Tibial nerve (tissue), 4 donors: ENCODE measurements at regions not wholly inside any gene's neighbourhood (a gene's known extent, or its start where the extent isn't known, plus 50 kb on each side); places are given as distances from the start of the nearest gene placed in this dataset.

Source experiments
- DNase-seq, 2 donors: peaks; one replicate each; pipeline ENCODE4 v3.0.0-alpha.2; 2019; ENCODE audit warnings: low spot score in 2 of 2
- H3K27ac ChIP-seq, 4 donors: fragments of 200-600 bp; sonication (generic) in 3 of 4; one replicate each; pipeline ENCODE4 v1.5.1; 2017 to 2019; ENCODE audit warnings: mild to moderate bottlenecking in 1 of 4
- H3K27me3 ChIP-seq, 2 donors: fragments of 200-600 bp; sonication (generic) in 1 of 2; one replicate each; pipeline versions ENCODE4 v1.5.1 to v1.6.0; 2017 to 2019
- H3K36me3 ChIP-seq, 3 donors: fragments of 200-600 bp; sonication (generic); one replicate each; pipeline ENCODE4 v1.5.1; 2018 to 2019
- H3K4me1 ChIP-seq, 4 donors: fragments of 200-600 bp; sonication (generic) in 3 of 4; one replicate each; pipeline ENCODE4 v1.5.1; 2017 to 2019
- H3K4me3 ChIP-seq, 4 donors: fragments of 200-600 bp; sonication (generic) in 3 of 4; one replicate each; pipeline ENCODE4 v1.5.1; 2017 to 2019; ENCODE audit warnings: mild to moderate bottlenecking in 1 of 4, moderate library complexity in 1 of 4
- H3K9me3 ChIP-seq, 4 donors: fragments of 200-600 bp; sonication (generic) in 3 of 4; one replicate each; pipeline ENCODE4 v1.5.1; 2017 to 2019
- EP300 ChIP-seq, 2 donors: sonication (generic); formaldehyde crosslinking; IDR thresholded peaks; one replicate each; pipeline ENCODE4 v1.6.1; 2017; ENCODE audit warnings: antibody characterized with exemption in 2 of 2, mild to moderate bottlenecking in 1 of 2
- POLR2A ChIP-seq, 2 donors: fragments of 450-650 bp; IDR thresholded peaks; one replicate each; pipeline ENCODE4 v1.6.1; 2017; ENCODE audit warnings: antibody characterized with exemption in 2 of 2, mild to moderate bottlenecking in 2 of 2, moderate library complexity in 2 of 2
- WGBS, 2 donors: methylation state at CpG; one replicate each; pipeline ENCODE4 v1.1.5; 2018; 5-methylcytosine and 5-hydroxymethylcytosine counted together
- TF ChIP-seq, protein P1 (sequence below), 5 experiments: fragments of 200-600 bp in 3 of 5; fragments of 450-650 bp in 2 of 5; sonication (generic) in 3 of 5; IDR thresholded peaks; one replicate each; pipeline ENCODE4 v1.5.1; 2016 to 2019; ENCODE audit warnings: antibody characterized with exemption in 5 of 5, mild to moderate bottlenecking in 3 of 5, moderate library complexity in 2 of 5

DNA sequence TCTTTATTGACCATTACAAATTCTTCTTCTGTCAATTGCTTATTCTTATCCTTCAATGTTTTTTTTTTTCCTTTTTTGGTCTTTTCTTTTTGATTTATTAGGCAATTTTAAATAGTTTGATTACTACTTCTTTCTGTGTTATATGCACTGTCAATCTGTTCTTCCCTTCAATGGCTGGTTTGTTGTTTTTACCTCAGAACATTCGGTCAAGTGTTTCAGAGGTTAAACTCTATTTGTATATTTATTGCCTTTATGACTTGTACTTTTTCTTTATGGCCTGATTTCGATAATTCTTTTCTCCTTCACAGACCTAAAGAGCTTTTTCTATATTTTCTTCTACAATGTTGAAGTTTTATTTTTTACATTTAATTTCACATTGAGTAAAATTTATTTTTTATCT lies 171.5 kb upstream of the AKR1E2 start:
- H3K4me1 ChIP-seq: peaks cover 0 to 29% (median 2%) of the 10 kb centered on the region in 4 donors
- 89 to 96% methylated on average over 2 of the region's 2 CpGs for WGBS, 2 donors
- DNase-seq: no peak

DNA sequence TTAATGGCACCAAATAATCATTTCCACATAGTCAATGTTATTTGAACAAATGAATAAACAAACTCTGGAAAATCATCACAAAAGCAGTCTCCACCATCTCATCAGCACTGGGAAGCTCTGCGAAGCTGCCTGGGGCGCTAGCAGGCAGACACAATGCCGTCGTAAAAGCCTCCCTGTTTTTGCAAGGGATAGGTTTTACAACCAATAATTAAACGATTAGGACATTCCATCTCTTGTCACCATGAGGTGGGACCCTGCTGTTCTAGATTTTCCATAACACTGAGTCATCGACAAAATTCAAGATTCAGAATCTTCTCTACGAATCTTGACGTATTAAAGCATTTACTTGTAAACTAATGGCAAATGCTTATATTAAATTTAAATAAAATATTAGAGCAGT lies 172.8 kb upstream of the AKR1E2 start:
- H3K27me3 ChIP-seq: no peaks in the 10 kb centered on the region
- TF ChIP-seq POLR2A (IDR thresholded peaks at IDR 0.05): no peak
- TF ChIP-seq EP300 (IDR thresholded peaks at IDR 0.05): no peak
- TF ChIP-seq, protein P1, sequence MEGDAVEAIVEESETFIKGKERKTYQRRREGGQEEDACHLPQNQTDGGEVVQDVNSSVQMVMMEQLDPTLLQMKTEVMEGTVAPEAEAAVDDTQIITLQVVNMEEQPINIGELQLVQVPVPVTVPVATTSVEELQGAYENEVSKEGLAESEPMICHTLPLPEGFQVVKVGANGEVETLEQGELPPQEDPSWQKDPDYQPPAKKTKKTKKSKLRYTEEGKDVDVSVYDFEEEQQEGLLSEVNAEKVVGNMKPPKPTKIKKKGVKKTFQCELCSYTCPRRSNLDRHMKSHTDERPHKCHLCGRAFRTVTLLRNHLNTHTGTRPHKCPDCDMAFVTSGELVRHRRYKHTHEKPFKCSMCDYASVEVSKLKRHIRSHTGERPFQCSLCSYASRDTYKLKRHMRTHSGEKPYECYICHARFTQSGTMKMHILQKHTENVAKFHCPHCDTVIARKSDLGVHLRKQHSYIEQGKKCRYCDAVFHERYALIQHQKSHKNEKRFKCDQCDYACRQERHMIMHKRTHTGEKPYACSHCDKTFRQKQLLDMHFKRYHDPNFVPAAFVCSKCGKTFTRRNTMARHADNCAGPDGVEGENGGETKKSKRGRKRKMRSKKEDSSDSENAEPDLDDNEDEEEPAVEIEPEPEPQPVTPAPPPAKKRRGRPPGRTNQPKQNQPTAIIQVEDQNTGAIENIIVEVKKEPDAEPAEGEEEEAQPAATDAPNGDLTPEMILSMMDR (IDR thresholded peaks at IDR 0.05): no peak
- no peak for DNase-seq
- peaks cover 0 to 26% (median 2%) of the 10 kb centered on the region in 4 donors for H3K4me1 ChIP-seq
- no peaks in the 10 kb centered on the region for H3K9me3 ChIP-seq
- H3K27ac ChIP-seq: no peak overlapping the region
- no peaks in the 10 kb centered on the region for H3K36me3 ChIP-seq
- H3K4me3 ChIP-seq: no peak overlapping the region
- WGBS, 2 donors: 80 to 83% methylated on average over 8 of the region's 8 CpGs

More for the DNA sequence above, 171.5 kb upstream of the AKR1E2 start:
- no peak overlapping the region for H3K27ac ChIP-seq
- no peak overlapping the region for H3K4me3 ChIP-seq
- no peaks in the 10 kb centered on the region for H3K27me3 ChIP-seq
- no peaks in the 10 kb centered on the region for H3K36me3 ChIP-seq
- no peaks in the 10 kb centered on the region for H3K9me3 ChIP-seq
- TF ChIP-seq, protein P1 (IDR thresholded peaks at IDR 0.05): no peak
- TF ChIP-seq POLR2A (IDR thresholded peaks at IDR 0.05) (no peak), EP300 (IDR thresholded peaks at IDR 0.05) (no peak)

DNA sequence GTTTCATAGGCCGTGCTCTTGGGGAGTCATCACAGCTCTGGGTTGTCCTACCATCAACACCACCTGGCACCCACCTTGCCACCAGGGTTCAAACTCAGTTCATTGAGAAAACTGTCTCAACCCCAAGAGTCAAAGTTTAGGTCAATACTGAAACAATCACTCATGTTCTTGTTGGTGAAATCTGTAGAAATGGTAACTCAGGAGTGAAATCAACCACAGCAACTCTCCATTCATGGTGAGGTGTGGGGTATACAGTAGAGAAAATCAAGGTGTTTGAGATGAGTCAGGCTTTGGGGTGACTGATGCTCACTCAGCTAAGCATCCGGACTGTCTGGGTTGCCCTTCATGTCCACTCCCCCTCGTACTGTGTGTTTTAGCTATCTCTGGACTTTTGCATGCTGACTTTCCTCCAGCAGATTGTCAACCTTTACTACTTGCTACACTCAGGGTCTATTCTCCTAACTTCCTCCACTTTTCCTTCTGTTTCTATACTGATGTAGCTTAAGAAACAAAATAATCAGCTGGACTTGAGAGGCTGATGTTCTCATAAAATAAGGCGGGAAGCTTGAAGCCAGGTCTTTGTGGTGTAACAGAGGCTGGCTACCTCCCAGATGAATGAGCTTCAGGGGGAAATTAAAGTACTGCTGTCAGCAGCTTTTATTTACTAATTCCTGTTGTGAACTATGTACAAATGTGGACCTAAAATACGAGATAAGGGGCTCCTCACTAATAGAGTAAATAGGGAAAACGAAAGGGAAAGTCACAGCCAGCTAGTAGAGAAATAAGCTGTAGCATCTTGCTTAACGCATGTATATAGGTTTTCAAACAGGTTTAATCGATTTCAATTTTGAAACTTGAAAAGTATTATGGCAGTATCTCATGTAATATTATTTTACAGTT lies 173.6 kb upstream of the AKR1E2 start:
- Histone ChIP-seq H3K27ac (no peak overlapping the region), H3K4me1 (peaks cover 0 to 27% (median 3%) of the 10 kb centered on the region in 4 donors), H3K4me3 (no peak overlapping the region), H3K9me3 (no peaks in the 10 kb centered on the region), H3K36me3 (no peaks in the 10 kb centered on the region), H3K27me3 (no peaks in the 10 kb centered on the region)
- DNase-seq: no peak
- TF ChIP-seq, protein P1 (IDR thresholded peaks at IDR 0.05): no peak
- TF ChIP-seq EP300 (IDR thresholded peaks at IDR 0.05) (no peak), POLR2A (IDR thresholded peaks at IDR 0.05) (no peak)
- WGBS, 2 donors: 76 to 84% methylated on average over 8 of the region's 8 CpGs

DNA sequence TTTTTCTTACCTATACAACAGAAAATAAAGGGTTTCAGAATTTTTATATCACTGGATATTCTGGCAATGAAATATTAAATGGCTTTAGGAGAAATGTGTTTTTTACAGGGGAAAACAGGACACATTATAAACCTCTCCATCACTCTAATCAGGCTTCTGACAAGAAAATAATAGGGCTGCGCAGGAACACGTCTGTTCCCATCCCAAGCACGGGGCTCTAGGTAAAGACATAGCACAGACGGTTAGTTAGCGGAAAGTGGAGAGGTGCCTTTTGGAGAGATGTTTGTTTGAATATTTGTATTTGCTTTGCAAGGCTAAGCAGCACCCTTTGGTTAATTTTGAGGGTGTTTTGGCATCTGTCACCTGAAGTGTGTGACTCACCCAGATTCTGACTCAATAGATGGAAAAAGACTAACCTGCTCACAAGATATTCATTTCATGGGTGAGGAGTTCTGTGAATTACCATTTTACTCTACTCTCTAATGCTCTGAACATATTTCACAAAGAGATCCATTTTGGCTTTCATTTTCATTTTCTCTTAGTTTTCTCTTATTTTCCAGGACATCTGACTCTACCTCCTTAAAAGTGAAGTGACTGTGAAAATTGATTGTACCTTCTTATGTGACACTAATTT lies 174.5 kb upstream of the AKR1E2 start:
- TF ChIP-seq EP300 (IDR thresholded peaks at IDR 0.05) (no peak), POLR2A (IDR thresholded peaks at IDR 0.05) (no peak)
- TF ChIP-seq, protein P1 (IDR thresholded peaks at IDR 0.05): no peak
- 96% methylated on average over 5 of the region's 5 CpGs for WGBS, 2 donors
- Histone ChIP-seq H3K27ac (peak overlapping the region in 1 of 4 donors; percentile 70), H3K9me3 (no peaks in the 10 kb centered on the region), H3K27me3 (no peaks in the 10 kb centered on the region), H3K4me3 (no peak overlapping the region), H3K36me3 (no peaks in the 10 kb centered on the region), H3K4me1 (peaks cover 0 to 24% (median 5%) of the 10 kb centered on the region in 4 donors)
- no peak for DNase-seq

DNA sequence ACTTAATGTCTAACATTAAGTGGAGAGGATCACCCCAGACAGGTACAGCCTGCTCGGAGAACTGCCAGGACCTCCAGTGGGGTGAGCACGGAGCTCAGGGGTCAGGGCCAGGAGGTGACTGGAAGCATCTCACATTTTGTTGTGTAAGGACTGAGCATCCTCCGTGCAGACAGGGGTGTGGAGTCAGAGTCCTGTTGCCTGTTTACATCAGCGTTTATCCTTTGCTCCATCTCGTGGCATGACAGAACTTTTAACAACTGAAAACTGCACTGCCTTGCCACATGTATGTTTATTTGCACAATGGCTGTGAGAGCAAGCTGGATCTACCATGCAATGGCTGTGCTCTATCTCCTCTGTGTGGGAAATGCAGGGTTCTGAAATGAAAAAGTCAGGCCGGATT lies 175.4 kb upstream of the AKR1E2 start:
- Histone ChIP-seq H3K36me3 (no peaks in the 10 kb centered on the region), H3K4me3 (no peak overlapping the region), H3K27ac (peak overlapping the region in 2 of 4 donors; percentile 66 to 70), H3K4me1 (peaks cover 0 to 19% (median 5%) of the 10 kb centered on the region in 4 donors), H3K9me3 (no peaks in the 10 kb centered on the region), H3K27me3 (no peaks in the 10 kb centered on the region)
- WGBS, 2 donors: 44 to 64% methylated on average over 6 of the region's 6 CpGs
- peak in 1 of 2 donors; percentile 24 for DNase-seq
- TF ChIP-seq POLR2A (IDR thresholded peaks at IDR 0.05) (no peak), EP300 (IDR thresholded peaks at IDR 0.05) (peak in 1 of 2 donors; percentile 37)
- TF ChIP-seq, protein P1 (IDR thresholded peaks at IDR 0.05): no peak
